SK-N-SH (cell line): ENCODE measurements at regions not wholly inside any gene's neighbourhood (a gene's known extent, or its start where the extent isn't known, plus 50 kb on each side); places are given as distances from the start of the nearest gene placed in this dataset.

Experiments
- CHD2 ChIP-seq: fragments of 150-350 bp; IDR thresholded peaks from 2 replicates; pipeline ENCODE4 v1.6.1; 2018; ENCODE audit warnings: low read length; ENCODE audit not compliant: partially characterized antibody
- FOXM1 ChIP-seq: IDR thresholded peaks from 2 replicates; pipeline ENCODE4 v1.4.0; 2012; ENCODE audit warnings: low read depth, mild to moderate bottlenecking
- POLR2AphosphoS5 ChIP-seq: IDR thresholded peaks from 2 replicates; pipeline ENCODE4 v1.6.1; 2012; ENCODE audit warnings: low read depth, low read length
- TCF12 ChIP-seq: IDR thresholded peaks from 2 replicates; pipeline ENCODE4 v1.4.0; 2012

GRCh38 chr1:215497528-215497927 lies 69.6 kb upstream of the KCTD3 start:
- TF ChIP-seq TCF12 = no peak
- no peak for TF ChIP-seq FOXM1
- no peak for TF ChIP-seq CHD2
- no peak for TF ChIP-seq POLR2AphosphoS5
